Cardiac muscle cell (in vitro differentiated cells and primary cell): ENCODE measurements at regions not wholly inside any gene's neighbourhood (a gene's known extent, or its start where the extent isn't known, plus 50 kb on each side); places are given as distances from the start of the nearest gene placed in this dataset.

ENCODE experiments used
- DNase-seq, 2 donors: peaks; one replicate each; pipeline versions ENCODE4 v3.0.0 to v3.0.0-alpha.2; 2010 to 2017; ENCODE audit warnings: low read depth in 1 of 2, low spot score in 1 of 2
- H3K27ac ChIP-seq: fragments of 200-600 bp; sonication (generic); 2 replicates; pipeline ENCODE4 v1.5.1; 2016
- H3K27me3 ChIP-seq: fragments of 200-600 bp; sonication (generic); 2 replicates; pipeline ENCODE4 v1.6.0; 2016; ENCODE audit warnings: control low read depth
- H3K36me3 ChIP-seq: fragments of 200-600 bp; sonication (generic); 2 replicates; pipeline ENCODE4 v1.5.1; 2016; ENCODE audit warnings: control low read depth
- H3K4me1 ChIP-seq: fragments of 200-600 bp; sonication (generic); 2 replicates; pipeline ENCODE4 v1.8.1; 2017; ENCODE audit warnings: low read depth, mild to moderate bottlenecking, mixed run types
- H3K4me3 ChIP-seq: fragments of 200-600 bp; sonication (generic); 2 replicates; pipeline ENCODE4 v1.5.1; 2016; ENCODE audit warnings: mild to moderate bottlenecking
- H3K9me3 ChIP-seq: fragments of 200-600 bp; sonication (generic); 2 replicates; pipeline ENCODE4 v1.5.1; 2017; ENCODE audit warnings: low read depth, mild to moderate bottlenecking, control low read depth
- CTCF ChIP-seq: IDR thresholded peaks from 2 replicates; pipeline ENCODE4 v1.5.1; 2012; ENCODE audit warnings: low read depth, mild to moderate bottlenecking, low read length

- Histone ChIP-seq H3K36me3 (no peaks in the 10 kb centered on the region), H3K27me3 (no peaks in the 10 kb centered on the region), H3K9me3 (no peaks in the 10 kb centered on the region), H3K4me1 (no peaks in the 10 kb centered on the region), H3K27ac (no peak overlapping the region), H3K4me3 (no peak overlapping the region)
- TF ChIP-seq CTCF, result no peak
- DNase-seq, result peak in 1 of 2 donors; percentile 32
Measured at GRCh38 chr5:130279386-130279785, 375.1 kb downstream of the CHSY3 start.

GRCh38 chr5:130278136-130278535, 373.9 kb downstream of the CHSY3 start:
- Histone ChIP-seq H3K27ac (no peak overlapping the region), H3K27me3 (no peaks in the 10 kb centered on the region), H3K9me3 (no peaks in the 10 kb centered on the region), H3K4me3 (no peak overlapping the region), H3K4me1 (no peaks in the 10 kb centered on the region), H3K36me3 (no peaks in the 10 kb centered on the region)
- DNase-seq, result peak in 1 of 2 donors; percentile 53
- no peak for TF ChIP-seq CTCF

- Histone ChIP-seq H3K9me3 (no peaks in the 10 kb centered on the region), H3K27me3 (no peaks in the 10 kb centered on the region), H3K4me1 (no peaks in the 10 kb centered on the region), H3K27ac (no peak overlapping the region), H3K36me3 (no peaks in the 10 kb centered on the region), H3K4me3 (no peak overlapping the region)
- no peak for TF ChIP-seq CTCF
- DNase-seq, result no peak
Measured at GRCh38 chr5:130277522-130277921, 373.3 kb downstream of the CHSY3 start.

- no peak for DNase-seq
- Histone ChIP-seq H3K27ac (no peak overlapping the region), H3K36me3 (no peaks in the 10 kb centered on the region), H3K4me1 (no peaks in the 10 kb centered on the region), H3K9me3 (no peaks in the 10 kb centered on the region), H3K4me3 (no peak overlapping the region), H3K27me3 (peaks cover 2% of the 10 kb centered on the region)
- TF ChIP-seq CTCF, result no peak
Measured at GRCh38 chr5:130277002-130277401, 372.7 kb downstream of the CHSY3 start.

- peaks cover 19% of the 10 kb centered on the region for H3K27me3 ChIP-seq
Measured at GRCh38 chr5:130272837-130273236, 368.6 kb downstream of the CHSY3 start.

More at GRCh38 chr5:130272837-130273236, 368.6 kb downstream of the CHSY3 start:
- Histone ChIP-seq H3K9me3 (no peaks in the 10 kb centered on the region), H3K36me3 (no peaks in the 10 kb centered on the region), H3K4me1 (no peaks in the 10 kb centered on the region), H3K4me3 (no peak overlapping the region), H3K27ac (no peak overlapping the region)
- TF ChIP-seq CTCF, result no peak
- DNase-seq, result no peak
